KMS-11 (cell line): ENCODE measurements at regions not wholly inside any gene's neighbourhood (a gene's known extent, or its start where the extent isn't known, plus 50 kb on each side); places are given as distances from the start of the nearest gene placed in this dataset.

Experiments
- H2AFZ ChIP-seq: fragments of 200-600 bp; sonication (generic); 2 replicates; pipeline ENCODE4 v1.6.1; 2016; ENCODE audit warnings: antibody characterized with exemption, mixed run types, low read depth
- H3K27ac ChIP-seq: fragments of 200-600 bp; sonication (generic); 2 replicates; pipeline ENCODE4 v1.6.1; 2016; ENCODE audit warnings: mild to moderate bottlenecking, mixed run types
- H3K27me3 ChIP-seq: fragments of 200-600 bp; sonication (generic); 2 replicates; pipeline ENCODE4 v1.6.1; 2017; ENCODE audit warnings: mild to moderate bottlenecking, low read depth, mixed run types, moderate library complexity; ENCODE audit not compliant: insufficient read depth
- H3K36me3 ChIP-seq: fragments of 200-600 bp; sonication (generic); 2 replicates; pipeline ENCODE4 v1.6.1; 2017; ENCODE audit warnings: mild to moderate bottlenecking, mixed run types; ENCODE audit not compliant: insufficient read depth
- H3K4me1 ChIP-seq: fragments of 200-600 bp; sonication (generic); 2 replicates; pipeline ENCODE4 v1.6.1; 2016; ENCODE audit warnings: mild to moderate bottlenecking, low read depth, mixed run types; ENCODE audit not compliant: poor library complexity, severe bottlenecking
- H3K4me2 ChIP-seq: fragments of 200-600 bp; sonication (generic); 2 replicates; pipeline ENCODE4 v1.7.0; 2016; ENCODE audit warnings: mild to moderate bottlenecking, mixed run types
- H3K4me3 ChIP-seq: fragments of 200-600 bp; sonication (generic); IDR thresholded peaks from 2 replicates; pipeline ENCODE4 v1.6.1; 2017; ENCODE audit warnings: low read depth, low read length, mixed read lengths; ENCODE audit not compliant: insufficient read depth
- H3K79me2 ChIP-seq: fragments of 200-600 bp; sonication (generic); 2 replicates; pipeline ENCODE4 v1.6.1; 2016; ENCODE audit warnings: low read depth, mixed run types; ENCODE audit not compliant: insufficient read depth
- H3K9ac ChIP-seq: fragments of 200-600 bp; sonication (generic); 2 replicates; pipeline ENCODE4 v1.6.1; 2016; ENCODE audit warnings: mild to moderate bottlenecking, mixed run types
- H4K20me1 ChIP-seq: fragments of 200-600 bp; sonication (generic); 2 replicates; pipeline ENCODE4 v1.6.1; 2016; ENCODE audit warnings: mild to moderate bottlenecking, mixed run types; ENCODE audit not compliant: insufficient read depth
- TF ChIP-seq, protein P1 (sequence below): fragments of 200-600 bp; sonication (generic); conservative IDR thresholded peaks from 2 replicates; pipeline ENCODE4 v1.6.1; 2017; ENCODE audit warnings: low read depth, mild to moderate bottlenecking, antibody characterized with exemption, low read length, moderate library complexity, mixed read lengths

DNA sequence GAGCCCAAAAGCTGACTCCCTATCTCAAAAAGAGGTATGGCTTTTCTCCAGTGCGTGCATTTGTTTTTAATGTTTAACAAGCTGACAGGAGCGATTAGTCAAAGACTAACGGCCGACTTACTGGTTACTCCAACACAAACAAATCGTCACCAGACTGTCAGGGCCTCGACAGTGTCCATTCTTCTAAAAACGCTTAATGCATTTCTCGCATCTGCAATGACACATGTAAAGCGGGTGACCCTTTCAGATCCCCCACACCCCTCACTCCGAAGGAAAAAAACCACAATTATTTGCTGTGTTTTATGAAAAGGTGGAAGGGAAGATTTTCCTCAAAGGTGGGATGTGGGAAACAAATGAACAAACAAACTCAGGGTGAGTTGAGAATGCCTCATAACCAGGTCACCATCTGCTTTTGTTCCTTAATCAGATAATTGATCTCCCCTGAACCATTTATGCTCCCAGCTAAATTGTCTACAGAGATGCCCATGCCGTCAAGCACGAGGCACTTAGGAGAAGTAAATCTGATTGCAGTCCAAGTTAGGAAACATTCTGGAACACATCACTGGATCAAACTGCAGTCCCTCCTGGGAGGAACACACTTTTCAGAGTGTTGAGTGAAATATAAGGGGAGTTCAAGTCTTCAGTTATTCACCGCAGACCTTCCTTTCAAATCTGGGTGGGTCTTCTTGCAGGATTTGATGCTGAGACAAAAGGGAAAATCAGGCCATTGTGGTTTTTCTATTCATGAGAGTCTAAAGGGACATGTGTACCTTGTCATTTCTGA lies 340.8 kb downstream of the CMPK2 start:
- H3K79me2 ChIP-seq = no peaks in the 10 kb centered on the region
- H4K20me1 ChIP-seq = no peaks in the 10 kb centered on the region
- H2AFZ ChIP-seq = no peak overlapping the region
- H3K4me2 ChIP-seq = no peak overlapping the region
- no peak overlapping the region for H3K4me3 ChIP-seq
- H3K27me3 ChIP-seq = no peaks in the 10 kb centered on the region
- no peaks in the 10 kb centered on the region for H3K4me1 ChIP-seq
- H3K27ac ChIP-seq = no peak overlapping the region
- no peaks in the 10 kb centered on the region for H3K36me3 ChIP-seq
- no peak overlapping the region for H3K9ac ChIP-seq
- TF ChIP-seq, protein P1, sequence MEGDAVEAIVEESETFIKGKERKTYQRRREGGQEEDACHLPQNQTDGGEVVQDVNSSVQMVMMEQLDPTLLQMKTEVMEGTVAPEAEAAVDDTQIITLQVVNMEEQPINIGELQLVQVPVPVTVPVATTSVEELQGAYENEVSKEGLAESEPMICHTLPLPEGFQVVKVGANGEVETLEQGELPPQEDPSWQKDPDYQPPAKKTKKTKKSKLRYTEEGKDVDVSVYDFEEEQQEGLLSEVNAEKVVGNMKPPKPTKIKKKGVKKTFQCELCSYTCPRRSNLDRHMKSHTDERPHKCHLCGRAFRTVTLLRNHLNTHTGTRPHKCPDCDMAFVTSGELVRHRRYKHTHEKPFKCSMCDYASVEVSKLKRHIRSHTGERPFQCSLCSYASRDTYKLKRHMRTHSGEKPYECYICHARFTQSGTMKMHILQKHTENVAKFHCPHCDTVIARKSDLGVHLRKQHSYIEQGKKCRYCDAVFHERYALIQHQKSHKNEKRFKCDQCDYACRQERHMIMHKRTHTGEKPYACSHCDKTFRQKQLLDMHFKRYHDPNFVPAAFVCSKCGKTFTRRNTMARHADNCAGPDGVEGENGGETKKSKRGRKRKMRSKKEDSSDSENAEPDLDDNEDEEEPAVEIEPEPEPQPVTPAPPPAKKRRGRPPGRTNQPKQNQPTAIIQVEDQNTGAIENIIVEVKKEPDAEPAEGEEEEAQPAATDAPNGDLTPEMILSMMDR = no peak

DNA sequence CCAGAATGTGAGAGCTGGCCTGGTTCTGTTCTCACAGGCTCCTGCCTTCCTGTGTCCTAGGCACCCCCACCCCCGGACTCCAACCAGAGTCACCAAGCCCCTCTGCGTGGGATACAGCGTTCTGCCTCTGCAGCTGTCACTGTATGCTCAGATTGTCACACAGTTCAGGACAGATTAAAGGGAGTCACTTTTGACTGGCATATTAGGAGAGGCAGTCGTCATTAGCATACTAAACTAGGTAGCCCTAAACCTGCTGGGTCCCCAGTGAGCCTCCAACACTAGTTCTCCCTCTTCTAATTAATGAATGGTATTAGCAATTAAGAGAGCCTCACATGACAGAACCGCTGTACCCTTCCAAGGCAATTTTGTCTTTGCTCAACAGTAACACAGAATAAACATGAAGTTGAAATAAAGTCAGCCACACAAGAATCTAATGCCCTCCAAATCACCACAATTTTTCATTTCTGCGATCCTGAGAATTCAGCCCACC lies 340.2 kb downstream of the CMPK2 start:
- Histone ChIP-seq H3K9ac (no peak overlapping the region), H3K27me3 (no peaks in the 10 kb centered on the region), H3K4me1 (no peaks in the 10 kb centered on the region), H3K4me2 (no peak overlapping the region), H2AFZ (no peak overlapping the region), H3K79me2 (no peaks in the 10 kb centered on the region), H3K4me3 (no peak overlapping the region), H3K36me3 (no peaks in the 10 kb centered on the region), H4K20me1 (no peaks in the 10 kb centered on the region), H3K27ac (no peak overlapping the region)
- TF ChIP-seq, protein P1 = no peak

DNA sequence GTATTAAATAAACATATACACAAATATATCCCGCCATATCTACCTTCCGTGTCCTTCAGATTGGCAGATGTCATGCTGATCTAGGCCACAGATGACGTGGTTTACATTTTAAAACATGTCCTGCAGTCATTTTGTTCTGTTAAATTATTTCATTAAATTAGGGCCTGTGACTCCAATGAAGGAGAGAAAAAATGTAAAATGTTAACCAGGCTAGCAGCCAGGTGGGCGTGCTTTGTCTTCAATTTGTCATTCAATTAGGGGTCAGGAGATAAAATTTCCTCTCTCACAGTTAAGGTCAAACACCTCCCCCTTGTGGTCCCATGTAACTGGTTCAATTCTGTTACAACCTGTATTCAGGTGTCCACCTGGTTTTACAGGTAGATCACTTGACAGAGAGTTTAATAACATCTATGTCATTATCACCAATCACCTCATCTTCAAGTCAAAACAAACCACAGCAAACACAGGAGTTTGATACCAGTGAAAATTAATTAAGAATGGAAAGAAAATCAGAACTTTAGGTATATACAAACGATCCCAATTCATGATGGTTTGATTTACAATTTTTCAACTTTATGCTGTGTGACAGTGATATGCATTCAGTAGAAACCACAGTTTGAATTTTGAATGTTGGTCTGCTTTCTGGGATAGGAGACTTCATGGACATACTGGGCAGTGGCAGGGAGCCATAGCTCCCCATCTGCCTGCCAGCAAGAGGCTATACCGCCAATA lies 339.4 kb downstream of the CMPK2 start:
- Histone ChIP-seq H3K79me2 (no peaks in the 10 kb centered on the region), H3K4me2 (no peak overlapping the region), H3K9ac (no peak overlapping the region), H3K4me1 (no peaks in the 10 kb centered on the region), H3K27me3 (no peaks in the 10 kb centered on the region), H3K36me3 (no peaks in the 10 kb centered on the region), H2AFZ (no peak overlapping the region), H4K20me1 (no peaks in the 10 kb centered on the region), H3K4me3 (no peak overlapping the region), H3K27ac (no peak overlapping the region)
- TF ChIP-seq, protein P1 = no peak; the same call in 1 of the 2 replicates

DNA sequence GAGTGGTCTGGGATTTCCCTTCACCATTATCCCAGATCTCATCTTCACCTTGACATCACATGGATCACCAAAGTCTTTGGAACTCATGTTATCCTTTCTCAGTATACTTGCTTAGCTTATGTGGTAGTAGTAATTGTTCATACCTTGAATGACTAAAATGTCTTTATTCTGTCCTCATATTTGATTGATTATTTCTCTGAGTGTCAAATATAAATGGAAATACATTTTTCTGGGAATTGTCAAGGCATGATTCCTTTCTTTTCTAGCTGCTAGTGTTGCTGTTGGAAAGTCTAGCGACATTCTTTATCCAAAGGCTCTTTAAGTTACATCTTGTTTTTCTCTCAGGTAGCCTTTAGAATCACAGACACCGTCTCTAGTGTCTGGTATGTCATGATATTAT lies 334.4 kb downstream of the CMPK2 start:
- Histone ChIP-seq H3K4me2 (no peak overlapping the region), H3K27me3 (no peaks in the 10 kb centered on the region), H2AFZ (no peak overlapping the region), H3K4me1 (no peaks in the 10 kb centered on the region), H3K36me3 (no peaks in the 10 kb centered on the region), H3K79me2 (no peaks in the 10 kb centered on the region), H3K27ac (no peak overlapping the region), H3K4me3 (no peak overlapping the region), H3K9ac (no peak overlapping the region), H4K20me1 (no peaks in the 10 kb centered on the region)
- TF ChIP-seq, protein P1 = no peak
